ENCODE measurements at regions not wholly inside any gene's neighbourhood (a gene's known extent, or its start where the extent isn't known, plus 50 kb on each side); places are given as distances from the start of the nearest gene placed in this dataset.

DNA sequence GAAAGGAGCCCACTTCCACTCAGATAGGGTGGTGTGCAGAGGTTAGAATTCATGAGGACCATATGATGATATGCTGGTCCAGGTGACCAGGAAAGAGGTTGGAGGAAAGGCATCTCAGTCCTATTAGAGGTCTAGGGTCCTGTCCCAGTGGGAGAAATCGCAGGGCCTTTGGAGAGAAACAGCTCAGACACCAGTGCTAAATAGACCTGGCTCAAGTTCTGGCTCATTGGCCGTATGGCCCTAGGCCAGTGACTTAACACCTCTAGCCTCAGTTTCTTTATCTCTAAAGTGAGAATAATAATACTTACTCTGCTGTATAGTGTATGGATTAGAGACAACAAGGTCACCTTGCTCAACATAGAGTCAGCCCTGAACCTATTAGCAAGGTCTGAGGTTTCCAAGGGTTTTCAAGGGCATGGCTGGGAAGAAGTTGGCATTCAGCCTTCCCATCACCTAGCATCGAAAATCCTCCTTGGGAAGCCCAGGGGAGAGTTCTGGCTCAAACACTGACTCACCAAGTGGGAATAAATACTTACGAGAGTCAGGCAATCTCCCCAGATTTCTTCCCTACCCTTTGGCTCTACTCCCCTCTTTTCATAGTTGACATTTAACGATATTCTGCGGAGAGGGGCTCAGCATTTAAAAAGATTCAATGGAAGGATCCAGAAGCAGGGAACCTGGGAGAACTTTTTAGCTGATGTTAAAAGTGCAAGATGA lies 473.1 kb upstream of the PODXL start:
- TF ChIP-seq, protein P1, sequence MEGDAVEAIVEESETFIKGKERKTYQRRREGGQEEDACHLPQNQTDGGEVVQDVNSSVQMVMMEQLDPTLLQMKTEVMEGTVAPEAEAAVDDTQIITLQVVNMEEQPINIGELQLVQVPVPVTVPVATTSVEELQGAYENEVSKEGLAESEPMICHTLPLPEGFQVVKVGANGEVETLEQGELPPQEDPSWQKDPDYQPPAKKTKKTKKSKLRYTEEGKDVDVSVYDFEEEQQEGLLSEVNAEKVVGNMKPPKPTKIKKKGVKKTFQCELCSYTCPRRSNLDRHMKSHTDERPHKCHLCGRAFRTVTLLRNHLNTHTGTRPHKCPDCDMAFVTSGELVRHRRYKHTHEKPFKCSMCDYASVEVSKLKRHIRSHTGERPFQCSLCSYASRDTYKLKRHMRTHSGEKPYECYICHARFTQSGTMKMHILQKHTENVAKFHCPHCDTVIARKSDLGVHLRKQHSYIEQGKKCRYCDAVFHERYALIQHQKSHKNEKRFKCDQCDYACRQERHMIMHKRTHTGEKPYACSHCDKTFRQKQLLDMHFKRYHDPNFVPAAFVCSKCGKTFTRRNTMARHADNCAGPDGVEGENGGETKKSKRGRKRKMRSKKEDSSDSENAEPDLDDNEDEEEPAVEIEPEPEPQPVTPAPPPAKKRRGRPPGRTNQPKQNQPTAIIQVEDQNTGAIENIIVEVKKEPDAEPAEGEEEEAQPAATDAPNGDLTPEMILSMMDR (conservative IDR thresholded peaks at IDR 0.05), result no peak
- peak overlapping the region; percentile 80 for H3K27ac ChIP-seq

DNA sequence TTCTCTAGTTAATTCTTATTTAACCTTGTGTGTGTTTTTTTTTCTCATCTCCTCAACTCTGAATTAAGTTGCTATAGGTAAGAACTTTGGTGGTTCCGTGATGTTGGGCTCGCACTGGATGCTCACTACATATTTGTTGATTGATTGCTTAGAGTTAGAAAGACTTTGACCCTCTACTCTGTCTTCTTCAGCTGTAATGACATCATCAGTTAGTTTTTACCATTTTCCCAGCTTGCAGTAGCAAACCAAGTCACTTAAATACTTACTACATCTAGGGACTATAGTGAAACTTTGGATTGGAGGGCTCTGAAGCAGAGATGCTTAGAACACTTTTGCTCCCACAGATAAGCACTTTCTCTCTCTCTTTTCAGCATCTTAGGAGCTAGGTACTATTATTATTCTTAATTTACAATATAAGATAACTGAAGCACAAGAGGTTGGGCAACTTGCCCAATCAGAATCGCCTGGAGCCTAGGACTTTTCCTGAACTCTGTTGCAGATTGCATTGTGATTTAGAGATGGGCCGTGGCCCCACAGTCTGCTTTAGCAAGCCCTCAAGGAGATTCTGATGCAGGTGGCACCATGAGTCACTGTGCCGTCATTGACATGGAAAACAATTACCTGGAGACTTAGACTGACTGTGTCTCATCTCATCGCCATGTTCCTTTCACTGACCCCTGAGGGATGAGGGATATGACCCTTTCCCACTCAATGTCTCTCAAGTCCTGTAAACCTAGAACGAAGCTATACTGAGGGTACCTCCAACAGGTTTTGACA lies 471.9 kb upstream of the PODXL start:
- TF ChIP-seq, protein P1 (conservative IDR thresholded peaks at IDR 0.05), result no peak
- H3K27ac ChIP-seq, result no peak overlapping the region; the same call in 1 of the 2 replicates

DNA sequence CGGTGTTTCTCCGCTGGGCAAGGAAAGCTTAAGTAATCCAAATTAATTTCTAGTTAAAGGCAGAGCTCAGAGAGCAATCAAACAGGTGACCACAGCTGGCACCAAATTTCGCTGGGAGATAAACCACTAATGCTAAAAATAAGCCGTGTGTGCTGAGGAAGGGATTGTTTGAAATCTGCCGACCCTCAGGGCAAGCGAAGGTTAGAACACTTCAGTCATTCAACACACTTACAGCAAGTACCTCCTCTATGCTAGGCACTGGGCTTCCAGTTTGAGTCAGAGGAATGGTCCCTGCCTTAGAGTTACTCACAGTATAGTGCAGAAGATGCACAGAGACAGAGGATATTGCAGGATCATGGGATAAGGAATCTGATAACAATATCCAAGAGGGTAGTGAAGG lies 467.9 kb upstream of the PODXL start:
- TF ChIP-seq, protein P1 (conservative IDR thresholded peaks at IDR 0.05), result no peak
- H3K27ac ChIP-seq, result no peak overlapping the region

DNA sequence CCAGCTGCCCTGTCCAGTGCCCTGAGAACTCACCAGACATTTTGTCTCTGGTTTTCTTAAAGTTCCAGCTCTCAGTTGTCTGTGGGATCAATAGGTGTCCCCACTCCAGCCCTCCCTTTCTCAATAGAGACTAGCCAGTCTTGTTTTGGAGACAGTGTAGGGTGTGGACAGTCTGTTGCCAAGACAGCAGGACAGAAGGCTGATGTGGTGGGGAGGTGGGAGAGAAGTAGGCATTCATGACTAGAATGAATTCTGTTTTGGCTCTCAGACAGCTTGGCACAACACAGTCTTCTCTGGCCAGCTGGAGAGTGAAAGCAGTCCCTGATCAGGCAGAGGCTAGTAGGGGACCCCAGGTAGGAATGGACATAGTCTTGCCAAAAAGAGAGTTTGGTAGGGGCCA lies 467.0 kb upstream of the PODXL start:
- H3K27ac ChIP-seq, result no peak overlapping the region
- TF ChIP-seq, protein P1 (conservative IDR thresholded peaks at IDR 0.05), result no peak

DNA sequence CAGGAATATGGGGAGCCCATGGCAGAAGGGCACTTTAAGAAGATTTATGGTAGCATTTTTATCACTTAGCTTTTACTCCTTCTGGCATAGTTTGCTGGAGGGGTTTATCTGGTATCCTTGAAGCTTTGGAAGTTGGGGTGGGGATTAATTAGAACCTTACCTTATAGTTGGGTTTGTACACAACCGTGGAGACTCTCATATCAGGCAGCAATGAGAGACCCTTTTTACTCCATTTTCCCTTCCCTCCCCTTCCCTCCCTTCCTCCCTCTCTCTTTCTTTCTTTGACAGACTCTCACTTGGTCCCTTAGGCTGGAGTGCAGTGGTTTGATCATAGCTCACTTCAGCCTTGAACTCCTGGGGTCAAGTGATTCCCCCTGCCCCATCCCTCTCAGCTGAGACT lies 465.8 kb upstream of the PODXL start:
- H3K27ac ChIP-seq, result no peak overlapping the region

DNA sequence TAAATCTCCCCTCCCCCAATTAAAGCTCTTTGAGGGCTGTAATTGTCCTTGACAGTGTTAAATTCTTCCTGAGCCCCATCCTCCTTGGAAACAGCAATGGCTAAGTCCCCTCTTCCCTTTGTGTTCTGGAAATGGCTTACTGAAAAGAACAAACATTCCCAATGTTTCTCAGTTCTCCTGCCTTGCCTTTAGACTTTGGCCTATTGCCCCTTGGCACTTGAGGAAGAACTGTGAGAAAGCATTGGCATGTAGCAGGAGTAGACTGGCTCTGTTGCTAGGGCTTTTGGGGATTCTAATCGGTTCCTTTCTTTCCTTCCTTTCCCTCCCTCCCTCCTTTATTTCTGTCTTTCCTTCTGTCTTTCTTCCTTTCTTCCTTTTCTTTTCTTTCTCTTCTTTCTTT lies 463.3 kb upstream of the PODXL start:
- TF ChIP-seq, protein P1 (conservative IDR thresholded peaks at IDR 0.05), result no peak
- H3K27ac ChIP-seq, result no peak overlapping the region

More for the DNA sequence above, 465.8 kb upstream of the PODXL start:
- TF ChIP-seq, protein P1 (conservative IDR thresholded peaks at IDR 0.05), result no peak

DNA sequence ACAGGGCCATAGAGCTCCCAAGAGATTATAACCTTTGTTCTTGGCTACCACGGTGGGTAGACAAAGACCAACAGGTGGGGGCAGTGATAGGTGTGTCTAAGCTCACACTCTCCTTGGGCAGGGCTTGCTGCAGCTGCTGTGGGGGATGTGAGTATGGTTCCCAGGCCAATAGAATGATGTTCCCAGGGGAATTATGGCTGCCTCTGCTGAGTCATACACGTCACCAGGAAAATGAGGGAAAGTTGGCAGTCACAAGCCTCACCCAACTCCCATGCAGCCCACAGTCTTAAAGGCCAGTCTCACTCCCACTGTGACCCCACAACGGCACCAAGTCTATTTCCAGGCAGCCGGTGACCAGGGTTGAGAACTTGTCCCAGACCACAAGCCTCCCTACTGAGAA lies 453.4 kb upstream of the PODXL start:
- TF ChIP-seq, protein P1 (conservative IDR thresholded peaks at IDR 0.05), result no peak
- no peak overlapping the region for H3K27ac ChIP-seq
